GM12865 (cell line): ENCODE measurements at regions not wholly inside any gene's neighbourhood (a gene's known extent, or its start where the extent isn't known, plus 50 kb on each side); places are given as distances from the start of the nearest gene placed in this dataset.

ENCODE experiments used
- DNase-seq: peaks from one replicate; pipeline ENCODE4 v3.0.0; 2010; ENCODE audit warnings: low read depth
- H3K4me3 ChIP-seq: 2 replicates; pipeline ENCODE4 v1.5.1; 2011; ENCODE audit warnings: mild to moderate bottlenecking, low read depth, low read length, control low read depth
- CTCF ChIP-seq: IDR thresholded peaks from 2 replicates; pipeline ENCODE4 v1.5.1; 2011; ENCODE audit warnings: low read length, control low read depth, low read depth, inconsistent platforms; ENCODE audit not compliant: insufficient read depth; ENCODE audit errors: missing control alignments

GRCh38 chr2:82282111-82282882, 1977.7 kb upstream of the LRRTM1 start:
- no peak for DNase-seq
- H3K4me3 ChIP-seq = no peak overlapping the region
- TF ChIP-seq CTCF = no peak

- TF ChIP-seq CTCF = no peak
- DNase-seq = no peak
- no peak overlapping the region for H3K4me3 ChIP-seq
Measured at GRCh38 chr2:82279367-82279766, 1974.8 kb upstream of the LRRTM1 start.

- no peak overlapping the region for H3K4me3 ChIP-seq
- no peak for DNase-seq
- TF ChIP-seq CTCF = no peak
Measured at GRCh38 chr2:82278416-82278815, 1973.9 kb upstream of the LRRTM1 start.

- TF ChIP-seq CTCF = no peak
- H3K4me3 ChIP-seq = no peak overlapping the region
- DNase-seq = no peak
Measured at GRCh38 chr2:82275599-82275998, 1971.0 kb upstream of the LRRTM1 start.

GRCh38 chr2:82268446-82268845, 1963.9 kb upstream of the LRRTM1 start:
- no peak for TF ChIP-seq CTCF
- H3K4me3 ChIP-seq = no peak overlapping the region
- DNase-seq = no peak

- no peak for TF ChIP-seq CTCF
- DNase-seq = no peak
- H3K4me3 ChIP-seq = no peak overlapping the region
Measured at GRCh38 chr2:82260521-82260920, 1956.0 kb upstream of the LRRTM1 start.

- no peak overlapping the region for H3K4me3 ChIP-seq
- no peak for TF ChIP-seq CTCF
- no peak for DNase-seq
Measured at GRCh38 chr2:82259551-82259950, 1955.0 kb upstream of the LRRTM1 start.
